Activated CD8-positive, alpha-beta T cell treated with anti-CD3 and anti-CD28 coated beads, Interleukin-2, amount 10 ng/mL, durations not matched to agents 7 days and 5 days (primary cell): ENCODE measurements at regions not wholly inside any gene's neighbourhood (a gene's known extent, or its start where the extent isn't known, plus 50 kb on each side); places are given as distances from the start of the nearest gene placed in this dataset.
"Not testable (repeated sequence)": the region's sequence is repeated elsewhere in the genome, so short reads cannot be mapped to it uniquely, and the experiment has no call there.

Experiments
- ATAC-seq: fragments of 150-1000 bp; cut with Tn5 transposase; one replicate; pipeline ENCODE4 v1.10.0; 2021; ENCODE audit warnings: moderate library complexity
- CTCF ChIA-PET: fragments of 350-600 bp; sonication (Branson Sonifier 250); formaldehyde crosslinking; loops from one replicate; lab custom pipeline; 2021; ENCODE audit warnings: antibody characterized with exemption; lab: Charles Lee
- POLR2A ChIA-PET: fragments of 350-600 bp; sonication (Branson Sonifier 250); formaldehyde crosslinking; loops from one replicate; lab custom pipeline; 2021; ENCODE audit warnings: antibody characterized with exemption; lab: Charles Lee
- DNase-seq: peaks from one replicate; pipeline ENCODE4 v3.0.0-alpha.2; 2020
- H3K27ac Mint-ChIP-seq: one replicate; pipeline ENCODE4 v1.8.0; 2021; ENCODE audit warnings: mild to moderate bottlenecking, mixed read lengths
- H3K27me3 Mint-ChIP-seq: one replicate; pipeline ENCODE4 v1.8.0; 2021; ENCODE audit warnings: low read depth, mixed read lengths
- H3K36me3 Mint-ChIP-seq: one replicate; pipeline ENCODE4 v1.8.0; 2021; ENCODE audit warnings: low read depth, mixed read lengths
- H3K4me1 Mint-ChIP-seq: one replicate; pipeline ENCODE4 v1.8.0; 2021; ENCODE audit warnings: low read depth, mixed read lengths
- H3K4me3 Mint-ChIP-seq: one replicate; pipeline ENCODE4 v1.8.0; 2021; ENCODE audit warnings: mild to moderate bottlenecking, mixed read lengths
- H3K9me3 Mint-ChIP-seq: one replicate; pipeline ENCODE4 v1.8.0; 2022; ENCODE audit warnings: mixed read lengths; ENCODE audit not compliant: insufficient read depth

DNA sequence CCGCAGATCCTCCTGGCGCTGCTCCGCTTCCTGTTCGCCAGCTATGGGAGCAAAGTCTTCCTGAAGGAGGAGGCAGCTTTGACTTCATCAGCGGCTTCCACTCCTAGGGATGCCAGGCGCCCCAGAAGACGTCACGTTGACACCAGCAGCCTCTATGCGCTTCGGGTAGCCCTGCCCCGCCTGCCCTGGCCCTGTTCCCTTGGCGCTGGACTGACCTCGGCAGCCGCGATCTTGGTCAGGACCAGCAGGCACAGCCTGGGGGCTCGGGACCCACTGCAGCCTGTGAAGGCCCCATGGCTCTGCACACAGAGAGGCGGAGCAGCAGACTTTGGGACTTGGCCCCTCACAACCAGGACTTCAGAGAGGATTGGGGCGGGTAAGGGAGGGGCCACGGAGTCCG lies 957.8 kb downstream of the RPIA start:
- DNase-seq, H3K4me1 Mint-ChIP-seq, H3K27me3 Mint-ChIP-seq, H3K9me3 Mint-ChIP-seq, POLR2A ChIA-PET, ATAC-seq, H3K27ac Mint-ChIP-seq, H3K36me3 Mint-ChIP-seq, H3K4me3 Mint-ChIP-seq, CTCF ChIA-PET: not testable (repeated sequence)

GRCh38 chr2:89679254-89679653 lies 987.8 kb downstream of the RPIA start:
- peaks cover 13% of the 10 kb centered on the region for H3K9me3 Mint-ChIP-seq
- H3K27ac Mint-ChIP-seq, DNase-seq, POLR2A ChIA-PET, H3K36me3 Mint-ChIP-seq, CTCF ChIA-PET, H3K27me3 Mint-ChIP-seq, ATAC-seq, H3K4me1 Mint-ChIP-seq, H3K4me3 Mint-ChIP-seq: not testable (repeated sequence)
